Fibroblast of the conjunctiva (primary cell): ENCODE measurements at regions not wholly inside any gene's neighbourhood (a gene's known extent, or its start where the extent isn't known, plus 50 kb on each side); places are given as distances from the start of the nearest gene placed in this dataset.
"Not testable (repeated sequence)": the region's sequence is repeated elsewhere in the genome, so short reads cannot be mapped to it uniquely, and the experiment has no call there.

Source experiments
- DNase-seq: peaks from one replicate; pipeline ENCODE4 v3.0.0-alpha.2; 2010; ENCODE audit warnings: low read depth

DNA sequence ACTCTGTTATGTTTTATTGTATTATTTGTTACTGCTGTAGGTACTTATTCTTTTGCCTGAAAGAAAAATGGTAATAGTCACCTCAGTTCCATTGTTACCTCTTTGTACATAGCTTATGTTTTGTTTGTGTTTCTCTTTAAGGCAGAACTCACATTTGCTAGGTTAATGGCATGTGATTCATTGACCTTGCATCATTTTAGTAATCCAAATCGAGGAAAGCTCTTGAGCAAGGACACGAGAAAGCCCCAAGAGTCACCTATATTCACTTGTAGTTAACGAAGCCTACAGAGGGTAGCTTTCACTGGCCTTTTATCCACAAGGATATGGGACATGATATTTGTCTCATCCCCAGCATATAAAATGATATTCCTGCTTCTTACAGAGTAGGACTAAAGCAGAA, 1765.2 kb downstream of the NCAM2 start:
- DNase-seq = no peak

DNA sequence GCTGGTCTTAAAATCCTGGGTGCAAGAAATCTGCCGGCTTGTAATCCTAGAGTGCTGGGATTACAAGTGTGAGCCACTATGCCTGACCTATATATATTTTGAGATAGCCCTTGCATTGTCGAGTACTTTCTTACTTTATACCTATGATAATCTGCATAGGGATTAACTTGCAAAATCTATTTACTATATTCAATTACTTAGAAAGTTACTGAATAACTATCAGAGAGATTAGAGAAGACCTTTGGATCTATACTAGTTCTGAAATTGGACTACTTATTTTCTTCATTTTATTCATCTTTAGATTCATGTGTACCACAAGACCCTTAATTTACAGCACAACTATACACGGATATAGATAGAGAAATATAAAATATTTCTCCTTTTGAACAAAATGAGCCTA, 1766.0 kb downstream of the NCAM2 start:
- DNase-seq = no peak

DNA sequence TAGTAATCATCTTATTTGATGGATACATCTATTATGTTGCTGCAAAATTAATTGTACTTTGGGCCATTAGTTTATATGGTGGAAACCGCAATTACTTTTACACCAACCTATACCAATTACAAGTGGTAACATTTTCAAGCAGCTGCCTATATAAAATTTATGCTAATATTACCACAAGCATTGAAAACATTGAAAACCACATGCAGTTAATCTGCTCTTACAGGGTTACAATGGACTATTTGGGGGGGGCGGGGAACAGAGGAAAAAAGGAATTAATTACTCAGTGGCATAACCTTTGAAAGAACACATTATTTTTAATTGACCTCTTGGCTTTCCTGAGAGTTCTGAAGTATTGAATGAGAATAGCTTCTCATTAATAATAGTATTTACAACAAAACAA, 1793.2 kb downstream of the NCAM2 start:
- DNase-seq = no peak

DNA sequence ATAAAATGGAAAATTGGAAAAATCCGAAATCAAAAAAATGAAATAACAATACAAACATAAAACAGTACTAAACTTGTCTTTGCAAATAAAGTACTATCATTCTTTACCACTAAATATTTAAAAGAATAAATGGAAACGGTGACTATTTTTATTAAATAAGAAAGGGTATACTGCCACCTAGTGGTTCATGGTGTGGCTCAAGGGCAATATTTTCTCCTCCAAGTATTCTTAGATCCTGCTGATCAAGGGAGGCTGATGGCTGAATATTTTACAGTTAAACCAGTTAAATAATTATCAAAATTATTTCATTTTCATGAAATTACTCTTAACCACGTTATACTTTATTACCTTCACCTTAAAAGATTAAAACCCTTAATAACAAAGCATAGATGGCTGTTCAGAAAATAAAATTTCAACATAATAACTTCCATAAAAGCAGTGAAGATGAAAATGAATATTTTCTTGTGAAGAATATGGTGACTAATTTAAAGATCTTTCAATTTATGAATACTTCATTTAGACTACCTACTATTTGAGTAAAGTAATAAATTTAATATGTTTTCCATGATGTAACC, 1793.9 kb downstream of the NCAM2 start:
- DNase-seq = peak; percentile 34

DNA sequence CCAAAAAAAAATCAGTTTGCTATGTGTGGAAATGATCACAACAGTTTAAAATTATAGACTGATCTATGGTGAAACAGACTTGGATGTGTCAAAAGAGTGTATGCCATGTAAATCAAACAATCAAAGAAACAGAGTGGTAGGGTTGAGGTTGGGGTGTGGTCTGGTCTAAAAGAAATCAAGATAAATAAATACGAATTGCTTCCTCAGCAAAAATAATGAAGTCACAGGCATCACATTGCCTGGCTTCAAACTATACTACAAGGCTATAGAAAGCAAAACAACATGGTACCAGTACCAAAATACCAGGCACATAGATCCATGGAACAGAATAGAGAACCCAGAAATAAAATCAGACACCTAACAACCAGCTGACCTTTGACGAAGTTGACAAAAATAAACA, 1796.9 kb downstream of the NCAM2 start:
- DNase-seq = no peak

DNA sequence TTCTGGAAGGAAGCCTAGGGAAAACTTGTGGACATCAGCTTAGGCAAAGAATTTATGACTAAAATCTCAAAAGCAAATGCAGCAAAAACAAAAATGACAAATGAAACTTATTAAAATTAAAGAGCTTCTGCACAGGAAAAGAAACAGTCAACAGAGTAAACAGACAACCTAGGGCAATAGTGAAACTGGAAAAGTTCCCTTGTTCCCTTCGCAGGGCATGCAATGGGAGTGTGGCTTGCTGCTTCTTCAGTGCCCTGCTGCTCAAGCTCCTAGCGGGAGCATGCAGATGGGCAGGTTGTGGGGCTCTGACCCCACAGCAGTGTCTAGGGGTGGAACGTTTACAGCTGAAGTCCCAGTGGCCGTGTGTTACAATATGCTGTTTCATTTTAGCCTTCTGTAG, 1797.4 kb downstream of the NCAM2 start:
- no peak for DNase-seq

DNA sequence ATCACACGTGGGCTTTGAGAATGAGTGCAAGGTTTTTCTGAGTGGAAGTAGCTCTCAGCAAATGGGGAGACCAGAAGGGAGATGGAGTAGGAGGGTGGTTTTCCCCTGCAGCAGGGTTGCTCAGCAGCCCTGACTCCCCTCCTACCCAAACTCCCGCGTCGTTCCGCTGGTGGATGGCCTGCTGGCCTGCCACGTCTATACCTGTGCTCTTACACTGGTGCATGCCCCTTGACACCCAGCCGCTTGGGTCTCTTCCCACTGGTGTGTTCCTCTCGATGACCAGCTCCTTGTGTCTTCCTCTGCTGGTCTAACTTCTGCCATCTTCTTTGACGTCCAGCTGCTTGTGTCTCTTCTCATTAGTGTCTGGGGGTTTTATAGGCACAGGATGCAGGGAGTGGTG, 1797.9 kb downstream of the NCAM2 start:
- DNase-seq = no peak

DNA sequence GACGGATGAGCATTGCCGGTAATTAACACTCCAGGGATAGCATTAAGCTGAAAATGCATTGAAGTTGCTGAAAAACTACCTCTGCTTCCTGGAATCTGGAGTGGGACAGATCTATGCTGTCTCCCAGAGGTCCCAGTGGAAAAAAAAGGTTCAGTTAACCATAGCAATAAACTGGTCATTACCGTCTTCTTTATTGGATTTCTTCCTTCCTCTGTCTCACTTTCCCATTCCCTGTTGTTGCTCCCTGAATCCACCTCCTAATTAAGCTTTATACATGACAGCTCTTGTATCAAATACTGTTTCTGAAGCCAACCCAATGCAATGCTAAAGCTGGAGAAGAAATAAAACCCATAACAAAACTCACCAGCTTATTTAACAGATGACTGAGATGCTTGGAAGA, 1805.9 kb downstream of the NCAM2 start:
- DNase-seq = no peak

DNA sequence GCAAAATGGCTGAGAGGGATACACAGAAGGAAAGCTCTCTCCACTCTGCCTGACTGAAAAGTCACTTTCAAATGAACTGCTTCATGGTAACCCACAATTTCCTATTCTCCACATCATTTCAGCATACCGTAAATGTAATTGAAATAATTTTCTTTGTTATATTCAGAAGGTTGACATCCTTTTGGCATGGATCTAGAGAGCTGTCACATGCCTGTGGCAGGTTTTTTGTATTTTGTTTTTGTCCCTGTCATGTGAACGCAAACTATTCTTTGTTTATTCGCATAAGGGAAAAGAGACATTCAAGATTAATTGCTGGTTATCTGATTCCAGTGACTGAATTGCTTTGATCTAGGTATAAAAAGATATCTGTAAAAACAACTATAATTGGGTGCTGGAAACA, 1808.1 kb downstream of the NCAM2 start:
- DNase-seq = no peak

DNA sequence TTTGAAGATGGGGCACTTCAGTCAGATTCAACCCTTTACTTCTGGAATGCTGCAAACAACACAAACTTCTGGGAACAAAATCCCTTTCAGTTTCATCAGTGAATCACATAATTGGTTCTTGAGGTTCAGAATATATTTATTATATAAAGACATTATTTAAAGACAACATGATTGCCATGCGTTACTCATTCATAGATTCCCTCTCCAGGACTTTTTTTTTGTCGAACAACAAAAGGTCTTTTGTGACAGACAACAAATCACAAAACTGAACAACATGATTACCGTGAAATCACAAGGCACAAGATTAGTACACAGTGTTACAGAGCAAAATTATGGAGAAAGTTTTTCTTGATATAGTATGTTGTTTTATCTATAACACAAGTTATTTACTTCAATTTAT, 1815.0 kb downstream of the NCAM2 start:
- DNase-seq = no peak

DNA sequence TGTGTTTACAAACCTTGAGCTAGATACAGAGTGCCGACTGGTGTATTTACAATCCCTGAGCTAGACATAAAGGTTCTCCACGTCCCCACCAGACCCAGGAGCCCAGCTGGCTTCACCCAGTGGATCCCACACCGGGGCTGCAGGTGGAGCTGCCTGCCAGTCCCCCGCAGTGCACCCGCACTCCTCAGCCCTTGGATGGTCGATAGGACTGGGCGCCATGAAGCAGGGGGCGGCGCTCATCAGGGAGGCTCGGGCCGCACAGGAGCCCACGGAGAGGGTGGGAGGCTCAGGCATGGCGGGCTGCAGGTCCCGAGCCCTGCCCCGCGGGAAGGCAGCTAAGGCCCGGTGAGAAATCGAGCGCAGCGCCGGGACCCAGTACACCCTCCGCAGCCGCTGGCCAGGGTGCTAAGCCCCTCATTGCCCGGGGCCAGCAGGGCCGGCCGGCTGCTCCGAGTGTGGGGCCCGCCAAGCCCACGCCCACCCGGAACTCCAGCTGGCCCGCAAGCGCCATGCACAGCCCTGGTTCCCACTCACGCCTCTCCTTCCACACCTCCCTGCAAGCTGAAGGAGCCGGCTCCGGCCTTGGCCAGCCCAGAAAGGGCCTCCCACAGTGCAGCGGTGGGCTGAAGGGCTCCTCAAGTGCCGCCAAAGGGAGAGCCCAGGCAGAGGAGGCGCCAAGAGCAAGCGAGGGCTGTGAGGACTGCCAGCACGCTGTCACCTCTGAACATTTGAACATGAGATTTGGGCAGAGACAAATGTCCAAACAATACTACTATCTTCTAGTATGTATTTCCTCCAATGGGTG, 1820.7 kb downstream of the NCAM2 start:
- not testable (repeated sequence) for DNase-seq

DNA sequence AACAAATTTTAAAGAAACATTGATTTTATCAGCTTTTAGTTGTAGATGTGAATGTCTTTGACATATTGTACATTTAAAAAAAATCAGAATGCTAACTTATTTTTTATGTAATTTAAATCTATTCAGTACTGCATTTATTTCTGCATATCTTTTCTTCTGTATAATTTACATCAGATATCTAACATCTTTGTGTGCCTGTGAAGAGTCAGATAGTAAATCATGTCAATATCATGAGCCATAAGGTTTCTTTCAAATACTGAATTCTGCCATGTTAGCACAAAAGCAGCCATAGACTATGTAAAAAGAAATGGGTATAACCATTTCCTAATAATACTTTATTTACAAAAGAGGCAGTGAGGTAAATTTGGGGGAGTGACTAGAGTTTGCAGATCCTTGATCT, 1829.2 kb downstream of the NCAM2 start:
- no peak for DNase-seq

DNA sequence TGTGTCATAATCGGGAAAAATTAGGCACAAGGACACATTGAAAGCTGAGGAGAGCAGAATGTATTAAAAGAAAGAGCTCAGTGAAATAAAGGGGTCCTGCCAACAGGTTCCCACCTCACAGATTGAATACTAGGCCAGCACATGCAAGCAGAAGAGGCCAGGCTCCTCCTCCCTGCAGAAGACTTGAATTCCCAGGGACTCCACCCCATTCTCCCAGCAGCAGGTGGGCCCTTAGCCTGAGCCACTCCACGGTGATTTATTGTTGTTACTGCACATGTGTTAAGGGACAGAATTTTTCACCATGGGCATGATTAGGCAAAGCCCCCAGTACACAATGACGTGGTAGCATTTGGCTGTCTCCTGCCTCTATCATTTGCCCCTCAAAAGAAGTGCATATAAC, 1844.7 kb downstream of the NCAM2 start:
- DNase-seq = no peak

DNA sequence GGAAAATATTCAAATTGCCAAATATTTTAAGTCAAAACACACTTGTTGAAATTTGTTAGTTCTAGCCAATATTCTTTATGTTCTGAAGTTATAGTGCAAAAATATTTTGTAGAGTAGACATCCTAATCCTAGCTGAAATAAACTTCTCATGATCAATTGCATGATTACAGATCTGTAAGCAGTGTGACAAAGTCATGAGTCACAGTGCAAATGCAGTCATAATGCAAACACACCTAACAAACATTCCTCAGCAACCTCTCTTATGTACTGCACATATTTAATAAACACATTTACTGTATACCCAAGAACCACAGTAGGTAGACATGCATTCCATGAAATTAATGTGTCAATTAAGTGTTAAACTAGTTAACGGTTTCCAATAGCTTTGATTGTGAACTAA, 1857.4 kb downstream of the NCAM2 start:
- DNase-seq = no peak

DNA sequence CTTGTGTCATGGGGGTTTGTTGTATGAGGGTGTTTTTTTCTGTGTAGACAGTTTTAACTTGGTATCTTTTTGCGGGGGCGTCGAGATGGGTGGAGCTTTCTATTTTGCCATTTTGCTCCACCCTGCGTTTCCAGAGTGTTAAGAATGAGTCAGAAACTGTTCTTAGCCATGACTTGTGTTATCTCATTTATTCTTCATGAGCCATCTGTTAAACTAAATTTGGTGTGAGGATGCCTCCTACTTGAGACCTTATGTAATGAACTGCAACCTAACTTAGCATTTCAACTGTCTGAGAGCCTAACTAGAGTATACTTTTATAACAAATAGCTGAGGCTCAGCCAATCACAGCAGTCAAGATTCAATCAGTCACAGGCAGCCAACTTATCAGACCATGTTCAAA, 1873.5 kb downstream of the NCAM2 start:
- DNase-seq = no peak

DNA sequence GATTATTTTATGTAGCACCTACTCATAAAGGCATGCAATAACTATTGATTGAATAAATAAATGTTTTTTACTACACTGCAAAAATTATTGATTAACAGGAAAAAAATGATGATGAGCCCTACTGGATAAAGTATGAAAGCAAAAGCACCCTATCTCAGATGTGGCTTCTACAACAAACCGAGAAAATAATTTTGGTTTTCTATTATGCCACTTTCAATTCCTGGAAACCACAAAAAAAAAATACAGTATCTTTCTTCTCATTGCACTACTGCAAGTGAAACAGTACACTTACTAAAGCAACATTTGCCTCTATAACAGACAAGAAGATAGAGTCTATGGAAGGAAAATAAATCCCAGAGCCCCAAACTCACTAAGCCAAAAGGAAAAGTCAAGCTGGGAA, 1882.4 kb downstream of the NCAM2 start:
- DNase-seq = no peak

DNA sequence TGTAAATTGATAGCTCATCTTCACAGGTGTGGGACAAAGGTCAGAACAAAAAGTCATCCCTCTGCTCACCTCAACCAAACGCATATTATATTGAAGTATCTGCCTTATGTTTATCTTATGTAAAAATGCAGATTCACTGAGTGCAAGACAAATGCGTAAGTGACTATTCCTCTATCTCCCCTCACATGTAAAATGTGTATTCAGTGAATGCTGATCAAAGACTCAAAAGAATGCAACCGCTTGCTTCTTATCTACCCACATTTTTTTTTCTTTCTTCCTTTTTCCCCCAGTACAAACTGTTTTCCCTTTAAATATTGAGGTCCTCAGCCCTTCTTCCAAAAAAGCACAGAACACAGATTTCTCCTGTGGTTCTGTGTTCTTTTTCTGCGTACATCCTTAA, 1882.9 kb downstream of the NCAM2 start:
- no peak for DNase-seq

DNA sequence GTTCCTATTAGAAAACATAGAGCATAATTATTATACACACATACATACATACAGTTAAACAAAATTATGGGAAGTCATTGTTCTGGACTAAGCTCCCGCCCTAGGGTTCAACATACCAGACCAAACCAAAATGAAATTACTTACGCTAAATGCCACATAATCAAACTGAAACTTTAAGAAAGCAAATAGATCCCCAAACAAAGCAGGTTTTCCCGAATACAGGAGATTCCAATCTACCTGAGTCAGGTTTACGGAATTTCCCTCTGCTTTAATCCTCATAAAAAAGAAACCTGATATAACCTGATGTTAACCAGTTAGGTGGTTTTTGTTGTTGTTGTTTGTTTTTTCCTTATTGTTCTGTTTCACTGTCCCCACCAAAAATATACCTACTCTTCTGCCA, 1886.9 kb downstream of the NCAM2 start:
- DNase-seq = no peak

DNA sequence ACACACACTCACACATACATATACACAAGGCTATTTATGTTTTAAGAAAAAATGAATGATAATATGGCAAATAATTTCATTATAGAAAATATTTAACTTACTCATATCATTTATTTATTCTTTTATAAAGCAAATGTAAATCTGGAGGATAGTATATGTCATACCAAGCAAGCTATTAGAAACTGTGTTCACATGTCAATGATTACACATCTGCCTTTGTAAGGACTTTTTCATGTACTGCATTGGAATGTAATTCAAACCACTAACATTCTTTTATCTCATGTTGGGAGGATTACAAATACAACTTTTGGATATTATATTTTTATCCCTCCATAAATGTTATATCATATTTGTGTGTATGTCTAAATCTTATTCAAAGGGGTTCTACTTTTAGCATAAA, 1887.4 kb downstream of the NCAM2 start:
- DNase-seq = no peak

DNA sequence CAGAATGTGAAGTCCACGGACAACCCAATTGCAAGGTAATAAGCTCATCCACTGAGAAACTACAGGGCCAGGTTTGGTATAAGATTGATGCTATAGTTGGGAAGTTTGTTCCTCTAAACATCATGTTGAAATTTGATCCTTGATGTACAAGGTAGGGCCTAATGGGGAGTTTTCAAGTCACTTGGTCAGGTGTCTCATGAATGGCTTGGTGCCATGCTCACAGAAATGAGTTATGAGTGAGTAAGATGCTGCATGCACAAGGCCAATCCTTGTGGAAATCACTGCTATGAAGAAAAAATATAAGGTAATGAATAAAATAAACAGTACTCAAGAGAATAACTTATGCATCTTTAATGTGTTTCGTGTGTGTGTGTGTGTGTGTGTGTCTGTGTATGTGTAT, 1891.2 kb downstream of the NCAM2 start:
- DNase-seq = no peak

DNA sequence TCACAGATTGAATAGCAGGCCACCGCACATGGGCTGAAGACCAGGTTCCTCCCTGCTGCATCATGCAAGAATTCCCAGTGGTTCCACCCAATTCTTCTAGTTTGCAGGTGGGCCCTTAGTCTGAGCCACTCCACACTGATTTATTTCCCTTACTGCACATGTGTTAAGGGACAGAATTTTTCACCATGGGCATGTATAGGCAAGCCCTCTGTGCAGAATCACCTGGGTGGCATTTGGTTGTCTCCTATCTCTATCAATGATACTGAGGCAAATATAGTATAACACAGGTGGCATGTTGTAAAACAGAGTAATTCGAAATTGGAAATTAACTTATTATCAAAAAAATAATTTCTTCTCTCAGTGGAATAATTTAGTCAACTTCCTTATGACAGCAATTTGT, 1892.4 kb downstream of the NCAM2 start:
- no peak for DNase-seq

DNA sequence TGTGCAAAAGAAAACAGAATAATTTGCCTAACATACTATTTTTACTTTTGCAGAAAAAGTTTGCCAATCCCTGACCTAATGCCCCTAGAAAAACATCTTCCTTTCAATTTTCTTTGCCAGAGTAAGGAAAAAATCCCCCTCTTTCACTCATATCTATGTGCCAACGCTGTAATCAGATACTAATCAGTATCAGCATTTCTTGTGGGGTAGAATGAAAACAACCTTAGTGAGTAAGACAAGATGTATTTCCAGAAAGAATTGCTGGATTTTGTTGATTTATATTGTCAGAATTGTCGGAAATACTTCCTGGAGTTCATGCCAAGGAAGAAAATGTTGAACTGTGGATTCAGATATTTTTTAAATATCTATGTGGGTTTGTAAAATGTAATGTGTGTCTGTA, 1893.8 kb downstream of the NCAM2 start:
- DNase-seq = no peak

DNA sequence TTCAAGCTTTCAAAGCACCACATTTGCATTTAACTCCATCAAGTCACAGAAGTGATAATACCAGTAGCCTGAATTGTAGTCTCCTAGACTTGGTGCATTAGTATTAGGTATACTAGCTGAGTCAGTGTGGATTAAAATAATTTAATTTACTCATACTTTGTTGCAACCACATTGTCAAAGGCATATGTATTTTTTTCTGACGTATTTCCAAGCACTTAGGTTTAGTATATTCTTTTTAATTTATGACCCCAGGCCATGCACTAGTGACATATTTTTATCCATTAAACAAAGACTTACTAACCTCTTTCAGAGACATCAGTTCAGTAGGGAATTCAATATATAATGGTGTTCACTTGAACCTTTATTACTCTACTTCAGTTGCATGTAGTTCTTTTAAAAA, 1894.5 kb downstream of the NCAM2 start:
- DNase-seq = no peak

DNA sequence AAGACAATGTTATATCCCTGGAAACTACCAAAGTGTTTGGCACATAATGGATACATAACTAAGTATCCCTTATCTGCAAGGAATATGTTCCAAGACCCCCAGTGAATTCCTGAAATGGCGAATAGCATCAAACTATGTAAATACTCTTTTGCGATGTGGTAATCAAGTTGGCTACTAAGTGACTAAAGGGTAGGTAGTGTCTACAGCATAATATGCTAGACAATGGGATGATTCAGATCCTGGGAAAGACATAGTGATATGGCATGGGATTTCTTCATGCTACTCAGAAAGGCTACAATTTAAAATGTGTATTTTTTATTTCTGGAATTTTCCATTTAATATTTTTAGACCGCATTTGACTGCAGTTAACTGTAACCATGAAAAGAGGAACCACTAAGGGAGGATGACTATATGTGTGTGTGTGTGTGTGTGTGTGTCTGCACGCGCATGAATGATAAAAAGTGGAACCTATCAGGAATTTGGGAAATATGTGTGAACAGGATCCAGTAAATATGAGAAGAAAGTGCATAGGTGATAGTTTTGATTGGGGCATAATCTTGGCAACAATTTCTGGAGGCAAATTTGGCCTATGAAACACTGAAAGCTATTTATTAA, 1899.9 kb downstream of the NCAM2 start:
- no peak for DNase-seq
